CD4-positive, alpha-beta T cell treated with Interleukin-17A for 1 hour (primary cell): ENCODE measurements at regions not wholly inside any gene's neighbourhood (a gene's known extent, or its start where the extent isn't known, plus 50 kb on each side); places are given as distances from the start of the nearest gene placed in this dataset.
"Not testable (repeated sequence)": the region's sequence is repeated elsewhere in the genome, so short reads cannot be mapped to it uniquely, and the experiment has no call there.

Experiments used
- DNase-seq: peaks from one replicate; pipeline ENCODE4 v3.0.0-alpha.2; 2020

DNA sequence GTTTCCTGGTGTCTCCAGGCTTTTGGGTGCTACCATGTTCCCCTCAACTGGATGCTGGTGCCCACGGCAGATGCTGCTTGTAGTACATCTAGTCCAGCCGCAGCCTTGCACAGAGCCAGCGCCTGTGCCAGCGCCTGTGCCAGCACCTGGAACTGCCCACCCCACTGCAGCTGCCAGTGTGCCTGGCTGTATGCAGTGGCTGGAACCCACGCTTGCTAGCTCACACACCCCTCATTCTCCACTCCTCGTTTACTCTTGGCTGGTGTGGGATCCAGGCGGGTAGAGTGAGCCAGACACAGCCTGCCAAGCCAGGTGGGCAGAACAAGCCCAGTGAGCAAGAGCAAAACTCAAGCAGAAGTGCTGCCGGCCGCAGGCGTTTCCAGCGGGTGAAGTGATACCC, 428.6 kb downstream of the SLITRK1 start:
- no peak for DNase-seq

DNA sequence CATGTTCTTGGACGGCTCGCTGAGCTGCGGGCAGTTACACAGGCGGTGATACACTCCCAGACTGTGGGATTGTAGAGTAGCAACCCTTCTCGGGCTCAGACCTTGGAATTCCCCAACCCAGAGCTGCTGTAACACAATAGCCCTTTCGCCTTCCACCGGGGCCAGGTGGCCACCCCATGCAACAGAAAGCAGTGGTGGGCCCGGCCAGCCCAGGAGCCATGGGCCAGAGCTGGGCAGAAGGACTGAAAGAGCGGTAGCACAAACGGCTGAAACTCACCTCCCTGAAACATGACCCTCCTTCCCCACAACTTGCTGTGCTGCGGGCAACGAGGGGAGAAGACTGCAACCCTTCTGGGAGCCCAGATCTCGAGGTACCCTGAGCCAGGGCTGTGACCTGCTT, 429.0 kb downstream of the SLITRK1 start:
- DNase-seq: no peak

DNA sequence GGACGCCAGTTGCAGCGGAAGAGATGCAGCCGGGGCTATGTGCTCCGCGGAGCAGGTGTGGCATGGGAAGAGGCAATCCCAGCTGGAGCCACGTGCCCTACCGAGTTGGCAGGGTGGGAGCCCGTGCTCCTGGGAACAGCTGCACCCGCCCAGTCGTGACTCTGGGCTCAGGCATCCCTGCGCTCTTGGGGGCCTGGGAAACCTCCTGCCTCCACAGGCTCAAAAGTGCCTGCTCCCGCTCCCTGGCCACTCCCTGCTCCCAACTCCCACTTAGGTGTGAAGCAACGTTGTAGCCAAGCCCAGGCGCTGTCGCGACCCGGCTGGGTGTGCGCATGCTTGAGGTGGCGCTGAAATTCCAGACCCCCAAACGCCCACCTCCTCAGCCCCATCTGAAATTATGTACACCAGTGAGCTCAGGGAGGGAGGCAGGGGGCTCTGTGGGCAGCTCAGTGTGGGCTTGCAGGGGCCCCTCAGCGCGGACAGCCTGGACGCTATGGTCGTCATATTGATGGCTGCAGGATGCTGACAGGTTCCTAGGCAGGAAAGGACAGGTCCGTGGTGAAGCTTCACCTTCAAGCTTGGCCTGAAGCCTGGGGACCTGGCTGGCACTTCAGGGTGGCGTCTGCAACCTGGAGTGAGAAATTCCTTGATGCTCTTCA, 429.9 kb downstream of the SLITRK1 start:
- no peak for DNase-seq

DNA sequence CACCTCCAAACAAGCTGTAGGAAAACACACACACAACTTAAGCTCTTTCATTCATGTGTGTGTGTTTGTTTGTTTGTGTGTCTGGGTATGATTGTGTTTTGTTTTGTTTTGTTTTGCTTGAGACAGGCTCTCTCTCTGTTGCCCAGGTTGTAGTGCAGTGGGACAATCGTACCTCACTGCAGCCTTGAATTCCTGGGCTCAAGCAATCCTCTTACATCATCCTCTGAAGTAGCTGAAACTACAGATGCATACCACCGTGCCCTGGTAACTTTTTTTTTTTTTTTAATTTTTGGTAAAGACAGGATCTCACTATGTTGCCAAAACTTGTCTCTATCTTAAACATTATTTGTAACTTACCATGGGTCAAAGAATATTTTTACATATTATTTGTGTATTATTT, 431.7 kb downstream of the SLITRK1 start:
- no peak for DNase-seq

DNA sequence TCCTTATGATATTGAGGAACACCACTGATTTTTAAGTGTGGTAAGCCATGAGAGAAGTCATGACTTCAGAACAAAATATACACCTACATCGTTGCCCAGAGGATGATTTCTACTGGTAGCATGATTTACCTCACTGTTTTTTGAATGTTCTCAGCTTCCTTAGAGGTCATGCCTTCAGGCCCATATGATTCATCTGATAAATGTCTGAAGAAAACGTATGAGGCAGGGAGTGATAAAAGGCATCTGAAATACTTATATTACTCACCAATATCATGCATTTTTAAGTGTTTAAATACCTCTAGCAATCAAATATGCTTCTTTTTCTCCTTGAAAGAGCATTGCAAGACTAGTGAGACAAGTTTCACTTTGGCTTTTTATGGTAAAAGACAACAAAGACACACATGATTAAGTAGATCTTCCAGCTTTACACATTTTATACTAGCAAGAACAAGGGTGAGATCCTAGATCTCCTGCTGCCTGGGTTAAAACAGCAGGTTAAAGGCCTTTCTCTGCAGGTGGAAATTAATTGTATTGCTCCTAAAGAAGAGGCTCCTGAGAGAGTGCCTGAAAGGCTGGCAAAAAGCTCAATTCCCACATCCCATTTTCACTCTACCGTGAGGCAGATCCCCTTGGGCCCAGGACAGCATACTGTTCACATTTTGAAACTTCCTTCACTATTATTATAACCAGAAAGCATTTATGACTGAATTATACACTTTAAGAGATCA, 432.4 kb downstream of the SLITRK1 start:
- DNase-seq: no peak

DNA sequence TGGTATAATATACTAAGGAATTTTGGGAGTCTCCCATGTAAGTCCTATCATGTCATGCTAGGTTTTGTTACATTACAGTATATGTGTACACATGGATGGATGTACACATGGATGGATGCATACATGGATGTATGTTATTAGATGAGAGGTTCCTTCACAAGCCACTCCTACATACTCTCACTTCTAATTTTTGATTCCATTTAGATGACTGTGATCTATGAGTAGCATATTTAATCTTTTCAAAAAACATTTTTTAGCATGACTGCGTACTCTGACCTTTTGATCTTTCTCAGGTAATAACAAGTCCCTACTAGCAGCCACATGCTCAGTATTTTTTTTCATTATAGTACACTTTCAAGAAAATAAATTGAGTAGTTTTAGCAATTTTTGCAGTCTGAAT, 441.8 kb downstream of the SLITRK1 start:
- DNase-seq: no peak

DNA sequence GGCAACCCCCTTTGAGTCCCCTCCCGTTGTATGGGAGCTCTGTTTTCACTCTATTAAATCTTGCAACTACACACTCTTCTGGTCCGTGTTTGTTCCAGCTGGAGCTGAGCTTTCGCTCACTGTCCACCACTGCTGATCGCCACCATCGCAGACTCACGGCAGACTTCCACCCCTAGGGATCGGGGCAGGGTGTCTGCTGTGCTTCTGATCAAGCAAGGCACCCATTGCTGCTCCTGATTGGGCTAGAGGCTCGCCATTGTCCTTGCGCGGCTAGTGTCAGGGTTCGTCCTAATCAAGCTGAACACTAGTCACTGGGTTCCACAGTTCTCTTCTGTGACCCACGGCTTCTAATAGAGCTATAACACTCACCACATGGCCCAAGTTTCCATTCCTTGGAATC, 442.8 kb downstream of the SLITRK1 start:
- not testable (repeated sequence) for DNase-seq

DNA sequence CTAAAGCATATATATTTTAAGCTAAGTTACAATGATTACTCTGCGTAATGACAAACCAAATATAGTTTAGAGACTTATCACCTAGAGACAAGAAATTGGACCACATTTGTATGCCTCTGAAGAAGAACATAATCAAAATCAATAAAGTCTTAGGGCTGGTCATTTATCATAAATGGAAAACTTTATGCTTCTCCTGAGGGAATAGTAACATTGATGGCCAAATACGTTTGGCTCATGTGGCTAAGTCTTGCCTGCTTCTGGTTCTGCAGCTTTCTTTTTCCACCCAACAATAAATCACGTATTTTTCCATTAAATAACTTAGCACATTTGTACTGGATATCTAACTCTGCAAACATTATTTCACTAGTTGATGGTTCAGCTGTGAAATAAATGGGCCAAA, 458.4 kb downstream of the SLITRK1 start:
- DNase-seq: no peak

DNA sequence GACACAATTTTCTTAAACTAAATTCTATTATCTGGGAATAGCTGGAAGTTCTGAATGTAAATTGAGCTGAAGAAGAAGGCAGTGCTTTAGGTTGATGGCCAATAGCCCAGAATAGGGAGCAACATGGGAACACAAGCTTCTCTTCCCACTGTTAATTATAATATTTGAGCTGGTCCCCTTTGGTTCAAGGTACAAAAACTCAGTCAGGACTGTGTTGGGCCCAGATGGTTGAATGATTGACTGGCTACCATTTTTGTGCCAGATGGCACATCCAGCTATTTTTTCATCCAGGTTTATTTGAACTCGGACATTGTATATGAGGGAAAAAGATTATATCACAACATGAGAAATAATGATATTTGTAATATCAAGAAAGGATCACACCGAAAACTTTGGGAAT, 458.9 kb downstream of the SLITRK1 start:
- no peak for DNase-seq

DNA sequence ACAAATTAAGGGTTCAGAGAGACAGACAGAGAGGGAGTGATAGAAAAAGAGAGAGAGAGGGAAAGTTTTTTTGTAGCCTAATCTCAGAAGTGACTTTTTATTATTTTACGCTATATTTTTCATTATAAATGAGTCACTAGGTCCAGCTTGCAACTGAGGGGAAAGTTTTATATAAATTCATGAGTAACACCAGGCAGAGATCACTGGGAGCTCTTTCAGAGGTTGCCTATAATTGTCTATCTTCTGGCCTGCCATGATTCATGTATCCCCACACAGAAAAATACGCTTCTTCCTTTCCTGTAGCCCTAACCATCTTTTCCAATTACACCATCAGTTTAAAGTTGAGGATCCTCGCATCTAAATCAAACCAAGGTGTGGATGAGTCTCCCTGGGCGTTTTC, 467.9 kb downstream of the SLITRK1 start:
- DNase-seq: no peak

DNA sequence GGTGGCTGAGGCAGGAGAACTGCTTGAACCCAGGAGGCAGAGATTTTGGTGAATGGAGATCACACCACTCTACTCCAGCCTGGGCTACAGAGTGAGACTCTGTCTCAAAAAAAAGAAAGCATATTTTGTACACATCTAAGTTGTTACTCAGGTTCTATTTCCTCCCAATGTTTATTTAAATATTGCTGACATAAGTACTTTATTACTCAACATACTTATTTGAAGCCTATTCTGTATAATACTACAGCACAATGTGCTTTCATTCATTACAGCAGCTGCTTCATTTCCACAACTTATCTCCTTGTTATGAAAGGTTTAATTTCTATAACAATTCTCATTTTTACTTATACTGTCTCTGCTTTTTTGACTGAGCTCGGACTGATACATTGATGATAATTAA, 495.7 kb downstream of the SLITRK1 start:
- DNase-seq: no peak

DNA sequence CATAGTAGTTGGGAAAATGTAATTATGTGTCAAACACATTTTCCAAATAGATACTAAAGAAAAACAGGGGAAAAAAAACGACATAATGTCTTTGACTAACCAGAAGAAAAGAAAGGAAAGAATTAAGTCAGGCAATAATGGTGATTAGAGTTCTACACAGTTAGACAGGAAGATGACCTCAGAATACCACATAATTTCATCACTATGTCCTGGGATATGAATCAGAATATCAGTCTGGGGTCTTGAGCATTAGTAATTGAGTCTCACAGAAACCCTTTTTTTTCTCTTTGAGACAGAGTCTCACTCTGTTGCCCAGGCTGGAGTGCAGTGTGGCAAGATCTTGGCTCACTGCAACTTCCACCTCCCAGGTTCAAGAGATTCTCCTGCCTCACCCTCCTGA, 503.4 kb downstream of the SLITRK1 start:
- no peak for DNase-seq

DNA sequence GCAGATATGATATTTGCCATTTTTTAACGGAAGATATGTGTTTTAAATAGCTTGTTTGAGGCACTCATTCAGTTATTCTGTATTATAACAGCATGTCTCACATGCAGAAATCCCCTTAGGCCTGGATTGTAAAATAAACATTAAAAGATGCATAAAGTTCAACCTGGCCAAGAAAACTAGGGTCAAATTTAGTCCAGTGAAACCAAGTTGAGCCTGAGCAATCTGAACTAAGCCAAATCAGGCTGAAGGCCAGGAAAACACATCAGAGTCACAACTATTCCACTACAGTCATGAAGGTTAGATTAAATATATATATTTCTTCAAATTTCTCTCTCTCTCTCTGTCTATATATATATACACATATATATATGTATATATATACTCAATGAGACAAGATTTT, 504.8 kb downstream of the SLITRK1 start:
- no peak for DNase-seq

DNA sequence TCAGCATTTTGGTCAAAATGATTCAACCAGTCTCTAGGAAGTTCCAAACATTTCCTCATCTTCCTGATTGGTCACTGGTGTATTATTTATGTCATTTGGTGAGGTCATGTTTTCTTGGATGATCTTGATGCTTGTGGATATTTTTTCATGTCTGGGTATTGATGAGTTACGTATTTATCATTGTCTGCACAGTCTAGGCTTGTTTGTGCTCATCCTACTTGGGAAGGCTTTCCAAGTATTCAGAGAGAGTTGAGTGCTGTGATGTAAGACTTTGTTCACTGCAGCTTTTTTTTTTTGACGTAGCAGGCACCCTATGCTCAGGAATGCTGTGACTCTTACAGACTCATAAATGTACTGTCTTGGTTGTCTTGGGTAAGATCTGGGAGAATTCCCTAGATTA, 509.5 kb downstream of the SLITRK1 start:
- DNase-seq: no peak

DNA sequence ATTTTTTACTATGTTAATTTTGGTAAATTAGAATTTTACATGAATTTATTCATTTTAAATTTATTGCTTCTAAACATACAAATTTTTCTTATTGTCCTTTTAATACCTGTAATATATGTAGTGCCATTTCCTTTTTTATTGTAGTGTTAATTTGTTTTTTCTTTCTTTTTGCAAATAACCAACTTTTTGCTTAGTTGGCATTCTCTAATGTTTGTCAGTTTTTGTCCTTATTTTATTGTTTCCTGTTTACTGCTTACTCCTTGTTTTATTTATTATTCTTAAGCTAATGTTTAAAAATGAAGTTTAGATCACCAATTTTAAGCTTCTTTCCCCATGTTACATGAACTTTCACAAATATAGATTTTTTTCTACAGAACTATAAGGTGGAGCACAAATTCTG, 516.6 kb downstream of the SLITRK1 start:
- no peak for DNase-seq

DNA sequence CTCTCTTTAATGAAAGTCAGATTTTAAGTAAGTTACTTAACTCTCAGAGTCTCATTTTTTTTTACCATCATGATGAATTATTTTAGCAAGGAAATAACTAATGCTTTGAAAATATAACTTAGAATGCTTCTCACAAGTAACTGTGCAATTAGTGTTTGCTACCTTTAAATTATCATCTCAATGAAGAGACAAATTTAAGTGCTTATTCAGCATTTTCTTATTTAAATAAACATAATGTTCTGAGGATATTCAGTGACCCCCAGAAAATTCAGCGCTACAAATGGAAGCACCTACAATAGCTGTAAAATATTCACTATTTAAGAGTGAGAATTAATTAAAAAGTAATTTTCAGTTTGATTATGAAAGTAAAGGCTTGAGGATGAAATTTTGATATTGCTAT, 527.2 kb downstream of the SLITRK1 start:
- DNase-seq: no peak

DNA sequence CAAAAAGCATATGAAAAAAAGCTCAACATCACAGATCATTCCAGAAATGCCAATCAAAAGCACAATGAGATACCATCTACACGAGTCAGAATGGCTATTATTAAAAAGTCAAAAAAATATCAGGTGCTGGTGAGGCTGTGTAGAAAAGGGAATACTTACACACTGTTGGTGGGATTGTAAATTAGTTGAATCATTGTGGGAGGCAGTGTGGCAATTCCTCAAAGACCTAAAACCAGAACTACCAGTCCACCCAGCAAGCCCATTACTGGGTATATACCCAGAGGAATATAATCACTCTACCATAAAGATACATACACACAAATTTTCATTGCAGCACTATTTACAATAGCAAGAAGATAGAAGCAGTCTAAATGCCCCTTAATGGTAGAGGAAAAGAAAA, 529.9 kb downstream of the SLITRK1 start:
- DNase-seq: no peak

DNA sequence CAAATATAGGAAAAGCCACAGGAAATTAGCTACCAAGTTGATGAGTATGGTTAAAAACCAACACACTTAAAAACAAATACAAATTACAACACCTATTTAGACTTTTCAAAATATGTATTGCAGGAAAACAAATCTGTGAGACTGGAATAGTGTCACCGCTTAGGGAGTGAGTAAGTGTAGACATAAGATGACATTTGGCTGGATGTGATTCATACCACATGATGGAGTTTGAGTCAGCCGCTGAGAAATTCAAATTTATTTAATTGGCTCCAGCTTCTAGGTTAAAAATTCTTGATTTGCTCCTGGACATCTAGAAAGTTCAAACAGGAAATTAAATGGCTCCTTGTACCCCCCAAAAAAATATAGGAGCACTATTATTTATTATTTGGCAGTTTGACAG, 531.7 kb downstream of the SLITRK1 start:
- DNase-seq: no peak

DNA sequence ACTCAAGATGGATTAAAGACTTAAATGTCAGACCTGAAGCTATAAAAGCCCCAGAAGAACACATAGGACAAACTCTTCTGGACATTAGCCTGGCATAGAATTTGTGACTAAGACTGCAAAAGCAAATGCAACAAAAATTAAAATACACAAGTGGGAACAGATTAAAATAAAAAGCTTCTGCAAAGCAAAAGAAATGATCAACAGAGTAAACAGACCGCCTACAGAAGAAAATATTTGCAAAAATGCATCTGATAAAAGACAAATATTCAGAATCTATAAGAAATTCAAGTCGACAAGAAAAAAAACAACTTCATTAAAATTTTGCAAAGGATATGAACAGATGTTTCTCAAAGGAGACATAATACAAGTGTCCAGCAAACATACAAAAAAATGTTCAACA, 537.8 kb downstream of the SLITRK1 start:
- DNase-seq: no peak

DNA sequence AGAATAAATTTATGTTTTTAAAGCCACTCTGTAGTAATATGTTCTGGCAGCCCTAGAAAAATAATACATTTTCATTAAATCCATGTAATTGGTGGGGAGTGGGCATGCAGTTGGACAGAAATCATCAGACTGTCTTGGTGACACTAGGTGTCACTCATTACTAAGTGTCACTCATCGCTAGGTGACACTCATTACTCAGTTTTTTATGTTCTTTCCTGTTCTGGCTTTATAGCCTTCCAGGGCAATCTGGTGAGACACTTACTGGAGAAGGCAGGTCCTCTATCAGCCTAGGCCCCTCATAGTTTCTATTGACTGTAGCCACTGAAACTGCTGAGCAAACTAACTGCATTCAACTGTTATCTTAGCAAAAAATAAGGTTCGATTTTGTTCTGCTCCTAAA, 542.1 kb downstream of the SLITRK1 start:
- DNase-seq: no peak

DNA sequence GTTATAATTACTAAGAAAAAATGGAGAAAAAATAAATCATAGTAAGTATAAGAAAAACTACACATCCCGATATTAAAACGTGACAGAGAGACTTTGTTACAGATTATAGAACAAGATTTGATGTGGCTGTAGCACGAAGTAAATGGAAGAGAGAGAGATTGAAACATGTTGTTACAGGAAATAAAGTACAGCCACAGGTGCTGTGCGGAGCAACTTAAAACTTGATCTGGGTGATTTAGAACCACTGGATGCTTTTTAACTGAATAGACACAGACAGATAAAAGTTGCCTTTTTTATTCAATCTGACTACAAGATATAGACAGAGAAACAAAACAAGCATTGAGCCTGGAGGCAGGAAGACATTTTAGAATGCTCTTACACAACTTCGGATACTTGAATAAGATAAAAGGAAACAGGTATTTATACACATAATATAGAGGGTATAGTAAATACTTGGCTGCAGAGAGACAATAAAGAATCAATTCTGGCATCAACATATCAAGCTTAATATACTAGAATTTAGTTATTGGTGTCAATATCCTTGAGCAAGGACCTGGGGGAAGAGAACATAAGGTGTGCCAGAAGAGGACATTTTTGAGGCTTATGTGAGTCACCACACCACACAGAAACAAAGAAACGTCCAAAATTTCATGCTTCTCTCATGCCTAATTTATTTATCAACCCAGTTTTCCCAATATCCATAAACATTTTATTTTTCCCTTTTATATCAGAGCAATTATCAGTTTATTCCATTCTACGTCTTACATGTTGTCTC, 548.5 kb downstream of the SLITRK1 start:
- DNase-seq: no peak

DNA sequence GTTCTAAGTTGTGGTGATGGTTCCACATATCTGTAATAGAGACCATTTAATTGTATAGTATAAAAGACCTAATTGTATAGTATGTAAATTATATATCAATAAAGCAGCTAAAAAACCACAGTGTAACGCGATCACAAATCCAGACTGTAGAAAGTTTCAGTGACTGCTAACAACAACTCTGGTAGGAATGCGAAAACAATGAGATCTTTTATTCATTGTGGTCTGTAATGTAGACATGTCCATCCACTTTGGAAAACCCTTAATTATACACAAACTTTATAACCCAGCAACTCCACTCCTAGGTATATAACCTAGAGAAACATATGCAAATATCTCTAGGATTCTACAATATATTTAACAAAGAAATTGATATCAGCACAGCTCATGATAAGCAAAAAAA, 549.5 kb downstream of the SLITRK1 start:
- DNase-seq: no peak

DNA sequence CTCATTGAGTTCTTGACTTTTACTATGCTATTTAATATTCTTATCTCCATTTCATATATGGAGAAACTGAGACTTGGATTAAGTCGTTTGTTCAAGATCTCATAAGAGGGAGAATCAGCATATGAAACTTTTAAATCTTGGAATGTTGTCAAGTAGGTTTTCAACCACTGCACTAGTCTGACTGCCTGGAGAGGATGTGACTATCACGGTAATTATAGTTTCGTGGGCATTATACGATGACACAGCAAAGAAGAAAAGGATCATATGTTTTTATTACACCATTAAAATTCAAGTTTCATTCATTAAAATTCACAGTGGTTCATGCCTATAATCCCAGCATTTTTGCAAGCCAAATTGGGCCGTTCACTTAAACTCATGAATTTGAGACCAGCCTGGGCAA, 555.2 kb downstream of the SLITRK1 start:
- no peak for DNase-seq

DNA sequence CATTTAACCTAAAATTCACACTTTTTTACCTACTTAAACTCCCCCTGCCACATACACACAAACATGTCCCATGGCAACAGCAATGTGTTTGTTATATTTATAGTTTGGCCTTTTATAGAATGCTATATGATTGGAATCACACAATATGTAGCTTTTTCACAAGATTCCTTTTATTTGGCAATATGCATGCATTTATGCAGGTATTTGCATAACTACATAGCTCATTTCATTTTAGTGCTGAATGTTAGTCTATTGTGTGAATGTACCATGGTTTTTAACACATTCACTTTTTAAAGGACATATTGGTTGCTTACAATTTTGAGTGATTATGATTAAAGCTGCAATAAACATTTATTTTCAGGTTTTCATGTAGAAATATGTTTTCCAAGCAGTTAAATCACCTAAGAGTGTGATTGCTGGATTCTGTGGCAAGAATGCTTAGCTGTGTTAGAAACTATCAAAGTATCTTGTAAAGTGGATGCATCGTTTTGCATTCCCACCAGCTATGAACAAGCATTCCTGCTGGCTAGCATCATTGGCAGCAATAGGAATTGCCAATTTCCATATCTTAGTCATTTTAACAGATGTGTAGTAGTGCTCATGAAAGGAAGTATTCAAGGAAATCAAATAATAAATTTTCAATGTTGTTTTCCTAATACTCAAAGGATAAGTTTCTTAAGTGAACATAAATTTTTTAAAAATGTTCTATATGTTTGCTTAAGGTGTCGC, 557.0 kb downstream of the SLITRK1 start:
- DNase-seq: no peak
